CD4-positive, alpha-beta T cell (primary cell): ENCODE measurements at regions not wholly inside any gene's neighbourhood (a gene's known extent, or its start where the extent isn't known, plus 50 kb on each side); places are given as distances from the start of the nearest gene placed in this dataset.

Source experiments
- ATAC-seq: fragments of 200-7000 bp; cut with Tn5 transposase; one replicate; pipeline ENCODE4 v1.10.0; 2022; ENCODE audit warnings: mild to moderate bottlenecking; ENCODE audit not compliant: poor library complexity
- CTCF ChIA-PET: fragments of 350-600 bp; sonication (Branson Sonifier 250); formaldehyde crosslinking; loops from one replicate; lab custom pipeline; 2021; ENCODE audit warnings: antibody characterized with exemption, inconsistent platforms; lab: Charles Lee
- POLR2A ChIA-PET: fragments of 350-600 bp; sonication (Branson Sonifier 250); formaldehyde crosslinking; loops from one replicate; lab custom pipeline; 2021; ENCODE audit warnings: antibody characterized with exemption, inconsistent platforms; lab: Charles Lee
- DNase-seq, 14 experiments: peaks; one replicate each; pipeline ENCODE4 v3.0.0-alpha.2; 2013 to 2020; ENCODE audit warnings: mixed read lengths in 2 of 14
- H3K27ac ChIP-seq, 2 donors: one replicate each; pipeline versions ENCODE4 v1.5.1 to v1.7.0; 2013; ENCODE audit warnings: low read length in 2 of 2, low read depth in 1 of 2, mild to moderate bottlenecking in 1 of 2
- H3K27me3 ChIP-seq, 2 experiments: 1 replicate in 1 of 2; 2 replicates in 1 of 2; pipeline versions ENCODE4 v1.6.1 to v1.7.0; 2013; ENCODE audit warnings: low read length in 2 of 2, control low read depth in 1 of 2, mild to moderate bottlenecking in 1 of 2, moderate library complexity in 1 of 2; ENCODE audit not compliant: insufficient read depth in 2 of 2, control insufficient read depth in 1 of 2
- H3K36me3 ChIP-seq: one replicate; pipeline ENCODE4 v1.6.1; 2013; ENCODE audit warnings: low read length, control low read depth; ENCODE audit not compliant: insufficient read depth
- H3K4me1 ChIP-seq: one replicate; pipeline ENCODE4 v1.6.1; 2013; ENCODE audit warnings: low read length, control low read depth; ENCODE audit not compliant: insufficient read depth
- H3K4me3 ChIP-seq: one replicate; pipeline ENCODE4 v1.5.1; 2013; ENCODE audit warnings: mild to moderate bottlenecking, low read length, moderate library complexity
- H3K9me3 ChIP-seq, 2 experiments: 1 replicate in 1 of 2; 2 replicates in 1 of 2; pipeline versions ENCODE4 v1.6.1 to v1.7.0; 2013; ENCODE audit warnings: low read length in 2 of 2, mild to moderate bottlenecking in 2 of 2, control low read depth in 1 of 2, moderate library complexity in 1 of 2; ENCODE audit not compliant: control insufficient read depth in 1 of 2, insufficient read depth in 1 of 2
- H3K27ac Mint-ChIP-seq: one replicate; pipeline ENCODE4 v1.8.0; 2020; ENCODE audit warnings: mixed read lengths
- H3K27me3 Mint-ChIP-seq: one replicate; pipeline ENCODE4 v1.8.0; 2021; ENCODE audit warnings: mixed read lengths
- H3K36me3 Mint-ChIP-seq: one replicate; pipeline ENCODE4 v1.8.0; 2021; ENCODE audit warnings: low read depth, mixed read lengths
- H3K4me1 Mint-ChIP-seq: one replicate; pipeline ENCODE4 v1.8.0; 2021; ENCODE audit warnings: low read depth, mixed read lengths
- H3K4me3 Mint-ChIP-seq: one replicate; pipeline ENCODE4 v1.8.0; 2020; ENCODE audit warnings: mild to moderate bottlenecking, mixed read lengths
- H3K9me3 Mint-ChIP-seq: one replicate; pipeline ENCODE4 v1.8.0; 2020; ENCODE audit warnings: mixed read lengths
- intact Hi-C, 2 experiments: fragments of 100-400 bp; cut with DNase I in 1 of 2; cut with micrococcal nuclease in 1 of 2; formaldehyde crosslinking; loops; one replicate each; pipeline versions ENCODE4 v1.15.1 to v1.9.0; 2023 to 2025; cut with DNase I, micrococcal nuclease
- TF ChIP-seq, protein P1 (sequence below): fragments of 200-600 bp; IDR thresholded peaks from one replicate; pipeline ENCODE4 v1.8.0; 2022; ENCODE audit warnings: antibody characterized with exemption, mild to moderate bottlenecking

DNA sequence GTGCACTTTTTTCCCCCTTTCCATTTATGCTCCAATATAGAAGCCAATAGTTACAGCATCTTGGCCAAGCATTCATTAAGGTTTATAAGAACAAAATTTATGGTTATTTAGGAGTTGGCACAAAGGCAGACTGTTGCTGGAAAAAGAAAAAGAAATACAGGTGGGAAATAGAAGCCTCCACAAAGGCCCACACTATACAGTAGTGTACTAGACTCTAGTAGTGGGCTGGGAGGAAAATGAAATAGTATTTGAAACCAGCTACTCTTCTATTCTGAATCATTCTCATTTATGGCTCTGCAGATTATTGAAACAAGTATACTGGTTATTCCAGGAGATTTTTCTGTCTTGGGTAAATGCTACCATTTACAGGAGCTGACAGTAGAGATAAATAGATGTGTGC is 80.9 kb upstream of the CDK6 start:
- H3K4me1 ChIP-seq: no peaks in the 10 kb centered on the region
- ATAC-seq (no peak), DNase-seq (no peak)
- POLR2A ChIA-PET: no interaction called here
- no peaks in the 10 kb centered on the region for H3K27me3 ChIP-seq
- no peak overlapping the region for H3K27ac Mint-ChIP-seq
- no peak overlapping the region for H3K4me3 ChIP-seq
- H3K4me1 Mint-ChIP-seq: no peaks in the 10 kb centered on the region
- H3K4me3 Mint-ChIP-seq: no peak overlapping the region
- no peaks in the 10 kb centered on the region for H3K36me3 Mint-ChIP-seq
- intact Hi-C loops: no loop called here
- H3K9me3 ChIP-seq: no peaks in the 10 kb centered on the region
- no peak overlapping the region for H3K27ac ChIP-seq
- CTCF ChIA-PET: no interaction called here
- TF ChIP-seq, protein P1, sequence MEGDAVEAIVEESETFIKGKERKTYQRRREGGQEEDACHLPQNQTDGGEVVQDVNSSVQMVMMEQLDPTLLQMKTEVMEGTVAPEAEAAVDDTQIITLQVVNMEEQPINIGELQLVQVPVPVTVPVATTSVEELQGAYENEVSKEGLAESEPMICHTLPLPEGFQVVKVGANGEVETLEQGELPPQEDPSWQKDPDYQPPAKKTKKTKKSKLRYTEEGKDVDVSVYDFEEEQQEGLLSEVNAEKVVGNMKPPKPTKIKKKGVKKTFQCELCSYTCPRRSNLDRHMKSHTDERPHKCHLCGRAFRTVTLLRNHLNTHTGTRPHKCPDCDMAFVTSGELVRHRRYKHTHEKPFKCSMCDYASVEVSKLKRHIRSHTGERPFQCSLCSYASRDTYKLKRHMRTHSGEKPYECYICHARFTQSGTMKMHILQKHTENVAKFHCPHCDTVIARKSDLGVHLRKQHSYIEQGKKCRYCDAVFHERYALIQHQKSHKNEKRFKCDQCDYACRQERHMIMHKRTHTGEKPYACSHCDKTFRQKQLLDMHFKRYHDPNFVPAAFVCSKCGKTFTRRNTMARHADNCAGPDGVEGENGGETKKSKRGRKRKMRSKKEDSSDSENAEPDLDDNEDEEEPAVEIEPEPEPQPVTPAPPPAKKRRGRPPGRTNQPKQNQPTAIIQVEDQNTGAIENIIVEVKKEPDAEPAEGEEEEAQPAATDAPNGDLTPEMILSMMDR: no peak
- H3K27me3 Mint-ChIP-seq: no peaks in the 10 kb centered on the region
- no peaks in the 10 kb centered on the region for H3K36me3 ChIP-seq
- no peaks in the 10 kb centered on the region for H3K9me3 Mint-ChIP-seq

DNA sequence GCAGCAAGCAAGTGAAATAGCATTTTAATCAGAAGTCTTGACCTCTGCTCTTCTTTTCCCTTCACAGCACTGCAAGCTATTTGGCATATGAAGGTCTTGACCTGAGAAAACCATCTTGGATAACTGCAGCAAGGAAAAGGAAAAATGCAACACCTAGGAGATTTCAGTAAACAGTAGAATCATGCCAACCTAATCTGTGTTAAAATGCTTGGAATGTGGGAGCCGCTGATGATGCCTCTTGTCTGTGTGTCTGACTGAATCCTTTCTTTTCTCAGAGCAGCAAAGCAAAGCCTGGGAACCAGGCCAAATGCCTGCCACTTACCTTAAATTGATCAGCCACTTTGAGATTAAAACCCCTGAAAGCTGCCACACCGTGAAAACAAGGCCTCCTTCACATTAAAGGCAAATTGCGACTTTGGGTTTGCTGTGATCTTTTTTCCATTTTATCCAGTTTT is 80.4 kb upstream of the CDK6 start:
- intact Hi-C loops: no loop called here
- H3K9me3 ChIP-seq: no peaks in the 10 kb centered on the region
- Mint-ChIP-seq H3K9me3 (no peaks in the 10 kb centered on the region), H3K4me3 (no peak overlapping the region), H3K27ac (no peak overlapping the region), H3K27me3 (no peaks in the 10 kb centered on the region), H3K36me3 (no peaks in the 10 kb centered on the region), H3K4me1 (no peaks in the 10 kb centered on the region)
- ATAC-seq (no peak), DNase-seq (no peak)
- CTCF ChIA-PET: no interaction called here
- POLR2A ChIA-PET: no interaction called here
- H3K27me3 ChIP-seq: no peaks in the 10 kb centered on the region
- H3K4me3 ChIP-seq: no peak overlapping the region
- H3K36me3 ChIP-seq: no peaks in the 10 kb centered on the region
- TF ChIP-seq, protein P1: no peak
- H3K4me1 ChIP-seq: no peaks in the 10 kb centered on the region
- no peak overlapping the region for H3K27ac ChIP-seq

DNA sequence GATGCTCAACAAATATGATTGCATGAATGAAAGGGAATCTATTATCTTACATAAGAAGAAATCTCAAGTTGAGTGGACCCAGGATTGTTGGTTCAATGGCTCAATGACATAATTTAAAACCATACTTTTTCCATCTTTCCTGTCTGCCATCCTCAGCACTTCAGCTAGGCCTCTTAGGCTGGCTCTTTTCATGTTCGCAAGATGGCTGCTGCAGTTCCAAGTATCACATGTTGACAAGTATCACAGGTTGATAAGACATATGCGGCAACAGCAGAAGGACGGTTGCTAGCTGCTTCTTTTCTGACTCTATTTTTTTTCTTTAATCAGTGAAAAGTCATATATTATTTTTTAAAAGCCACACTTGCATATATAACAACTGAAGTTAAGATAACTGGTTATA is 79.0 kb upstream of the CDK6 start:
- no peaks in the 10 kb centered on the region for H3K9me3 Mint-ChIP-seq
- no peaks in the 10 kb centered on the region for H3K36me3 ChIP-seq
- ATAC-seq (no peak), DNase-seq (no peak)
- H3K27ac ChIP-seq: no peak overlapping the region
- H3K9me3 ChIP-seq: no peaks in the 10 kb centered on the region
- H3K27me3 ChIP-seq: no peaks in the 10 kb centered on the region
- no peaks in the 10 kb centered on the region for H3K4me1 ChIP-seq
- no peak overlapping the region for H3K4me3 Mint-ChIP-seq
- intact Hi-C loops: no loop called here
- TF ChIP-seq, protein P1: no peak
- no peaks in the 10 kb centered on the region for H3K36me3 Mint-ChIP-seq
- H3K4me3 ChIP-seq: no peak overlapping the region
- H3K27ac Mint-ChIP-seq: no peak overlapping the region
- no peaks in the 10 kb centered on the region for H3K4me1 Mint-ChIP-seq
- CTCF ChIA-PET: no interaction called here
- no peaks in the 10 kb centered on the region for H3K27me3 Mint-ChIP-seq
- POLR2A ChIA-PET: no interaction called here
